H9 (cell line): ENCODE measurements at regions not wholly inside any gene's neighbourhood (a gene's known extent, or its start where the extent isn't known, plus 50 kb on each side); places are given as distances from the start of the nearest gene placed in this dataset.

ENCODE experiments used
- DNase-seq: peaks from one replicate; pipeline ENCODE4 v3.0.0-alpha.2; 2017
- H2AFZ ChIP-seq: one replicate; pipeline ENCODE4 v1.6.1; 2013; ENCODE audit warnings: mild to moderate bottlenecking, low read length, control low read depth, moderate library complexity
- H2AK5ac ChIP-seq: 2 replicates; pipeline ENCODE4 v1.6.1; 2013; ENCODE audit warnings: low read length, control low read depth, mixed read lengths; ENCODE audit not compliant: insufficient read length
- H2BK120ac ChIP-seq: one replicate; pipeline ENCODE4 v1.6.1; 2013; ENCODE audit warnings: low read depth, mild to moderate bottlenecking, low read length, control low read depth, inconsistent platforms; ENCODE audit not compliant: poor library complexity, severe bottlenecking
- H2BK12ac ChIP-seq: 2 replicates; pipeline ENCODE4 v1.6.1; 2013; ENCODE audit warnings: low read length, control low read depth, mixed read lengths, low read depth; ENCODE audit not compliant: insufficient read length
- H2BK15ac ChIP-seq: 2 replicates; pipeline ENCODE4 v1.6.1; 2013; ENCODE audit warnings: low read depth, low read length, control low read depth
- H2BK20ac ChIP-seq: one replicate; pipeline ENCODE4 v1.6.1; 2013; ENCODE audit warnings: low read depth, mild to moderate bottlenecking, low read length, control low read depth, inconsistent platforms; ENCODE audit not compliant: poor library complexity, severe bottlenecking
- H2BK5ac ChIP-seq: 2 replicates; pipeline ENCODE4 v1.6.1; 2013; ENCODE audit warnings: low read length, control low read depth, mixed read lengths; ENCODE audit not compliant: insufficient read length
- H3K14ac ChIP-seq: 2 replicates; pipeline ENCODE4 v1.6.1; 2013; ENCODE audit warnings: low read length, control low read depth; ENCODE audit not compliant: insufficient read depth
- H3K18ac ChIP-seq: 2 replicates; pipeline ENCODE4 v1.6.1; 2013; ENCODE audit warnings: low read depth, mild to moderate bottlenecking, mixed read lengths, low read length, control low read depth; ENCODE audit not compliant: insufficient read length
- H3K23ac ChIP-seq: 2 replicates; pipeline ENCODE4 v1.6.1; 2013; ENCODE audit warnings: low read length, control low read depth, mixed read lengths, low read depth; ENCODE audit not compliant: insufficient read length
- H3K23me2 ChIP-seq: 2 replicates; pipeline ENCODE4 v1.6.1; 2013; ENCODE audit warnings: low read depth, mild to moderate bottlenecking, mixed read lengths, low read length, control low read depth; ENCODE audit not compliant: insufficient read length, poor library complexity, severe bottlenecking
- H3K27ac ChIP-seq: 2 replicates; pipeline ENCODE4 v1.5.1; 2013; ENCODE audit warnings: low read length, control low read depth, mixed read lengths, low read depth; ENCODE audit not compliant: insufficient read length
- H3K27me3 ChIP-seq: 2 replicates; pipeline ENCODE4 v1.6.1; 2013; ENCODE audit warnings: low read length, control low read depth, inconsistent platforms; ENCODE audit not compliant: insufficient read depth
- H3K4ac ChIP-seq: 2 replicates; pipeline ENCODE4 v1.6.1; 2013; ENCODE audit warnings: low read depth, mild to moderate bottlenecking, control low read depth, inconsistent platforms, low read length, moderate library complexity
- H3K4me1 ChIP-seq: 2 replicates; pipeline ENCODE4 v1.6.1; 2013; ENCODE audit warnings: low read length, control low read depth, inconsistent platforms; ENCODE audit not compliant: insufficient read depth
- H3K4me2 ChIP-seq: 2 replicates; pipeline ENCODE4 v1.6.1; 2013; ENCODE audit warnings: low read length, control low read depth, mixed read lengths; ENCODE audit not compliant: insufficient read length, insufficient read depth
- H3K56ac ChIP-seq: 2 replicates; pipeline ENCODE4 v1.6.1; 2013; ENCODE audit warnings: low read depth, mild to moderate bottlenecking, mixed read lengths, low read length, control low read depth; ENCODE audit not compliant: insufficient read length
- H3K79me1 ChIP-seq: 2 replicates; pipeline ENCODE4 v1.6.1; 2013; ENCODE audit warnings: low read depth, mild to moderate bottlenecking, moderate library complexity, low read length, control low read depth, inconsistent platforms; ENCODE audit not compliant: insufficient read depth, poor library complexity, severe bottlenecking
- H3K79me2 ChIP-seq: 2 replicates; pipeline ENCODE4 v1.6.1; 2013; ENCODE audit warnings: low read length, control low read depth, inconsistent platforms; ENCODE audit not compliant: insufficient read depth
- H3K9ac ChIP-seq: 2 replicates; pipeline ENCODE4 v1.6.1; 2013; ENCODE audit warnings: low read length, control low read depth, mixed read lengths; ENCODE audit not compliant: insufficient read length; ENCODE audit errors: extremely low read depth
- H3K9me3 ChIP-seq: one replicate; pipeline ENCODE4 v1.6.1; 2013; ENCODE audit warnings: low read depth, low read length, inconsistent platforms; ENCODE audit not compliant: control insufficient read depth
- H3T11ph ChIP-seq: one replicate; pipeline ENCODE4 v1.6.1; 2013; ENCODE audit warnings: mild to moderate bottlenecking, low read length, control low read depth, inconsistent platforms
- H4K20me1 ChIP-seq: one replicate; pipeline ENCODE4 v1.6.1; 2013; ENCODE audit not compliant: control insufficient read depth, insufficient read length, insufficient read depth
- H4K5ac ChIP-seq: 2 replicates; pipeline ENCODE4 v1.6.1; 2013; ENCODE audit warnings: low read depth, mild to moderate bottlenecking, mixed read lengths, low read length, control low read depth; ENCODE audit not compliant: insufficient read length
- H4K8ac ChIP-seq: replicated peaks from 2 replicates; pipeline ENCODE4 v1.6.1; 2013; ENCODE audit warnings: low read length, control low read depth, mixed read lengths, low read depth; ENCODE audit not compliant: insufficient read length
- H4K91ac ChIP-seq: 2 replicates; pipeline ENCODE4 v1.6.1; 2013; ENCODE audit warnings: low read depth, mild to moderate bottlenecking, moderate library complexity, mixed read lengths, low read length, control low read depth; ENCODE audit not compliant: insufficient read length
- H3K27ac Mint-ChIP-seq, 3 experiments: 2 replicates in 2 of 3; 3 replicates in 1 of 3; pipeline ENCODE4 v1.8.0; 2020 to 2021; ENCODE audit warnings: mixed read lengths in 3 of 3, mild to moderate bottlenecking in 1 of 3, moderate library complexity in 1 of 3
- H3K27me3 Mint-ChIP-seq: 2 replicates; pipeline ENCODE4 v1.8.0; 2021; ENCODE audit warnings: low read depth, mild to moderate bottlenecking, moderate library complexity, mixed read lengths
- H3K36me3 Mint-ChIP-seq, 3 experiments: 2 replicates in 2 of 3; 3 replicates in 1 of 3; pipeline ENCODE4 v1.8.0; 2020 to 2021; ENCODE audit warnings: low read depth in 3 of 3, mixed read lengths in 3 of 3; ENCODE audit not compliant: insufficient read depth in 1 of 3
- H3K4me1 Mint-ChIP-seq, 2 experiments: 2 replicates each; pipeline ENCODE4 v1.8.0; 2020; ENCODE audit warnings: mixed read lengths in 2 of 2
- H3K4me3 Mint-ChIP-seq, 2 experiments: 2 replicates in 1 of 2; 3 replicates in 1 of 2; pipeline ENCODE4 v1.8.0; 2020 to 2021; ENCODE audit warnings: mild to moderate bottlenecking in 2 of 2, mixed read lengths in 2 of 2, moderate library complexity in 1 of 2
- H3K9me3 Mint-ChIP-seq, 2 experiments: 2 replicates in 1 of 2; 3 replicates in 1 of 2; pipeline ENCODE4 v1.8.0; 2020; ENCODE audit warnings: mild to moderate bottlenecking in 2 of 2, mixed read lengths in 2 of 2, moderate library complexity in 1 of 2
- CTCF ChIP-seq: fragments of 200-600 bp; sonication (generic); conservative IDR thresholded peaks from 3 replicates; pipeline ENCODE4 v1.8.0; 2021; ENCODE audit warnings: antibody characterized with exemption, mild to moderate bottlenecking
- WGBS: extraction: QIAGEN DNeasy Blood & Tissue Kit; methylation state at CpG from one replicate; pipeline ENCODE4 v1.1.7; 2013; ENCODE audit warnings: missing lambda C conversion rate, low lambda C conversion rate, mixed read lengths; ENCODE audit not compliant: insufficient read length; ENCODE audit errors: extremely low coverage; 5-methylcytosine and 5-hydroxymethylcytosine counted together

GRCh38 chr7:53604201-53604600, 568.8 kb downstream of the POM121L12 start:
- H3K9me3 ChIP-seq: no peaks in the 10 kb centered on the region
- peak overlapping the region; percentile 49 for H3K27ac ChIP-seq
- no peak overlapping the region for H3T11ph ChIP-seq
- no peak overlapping the region for H3K23ac ChIP-seq
- no peak overlapping the region for H3K4ac ChIP-seq
- no peak overlapping the region for H2BK15ac ChIP-seq
- no peak overlapping the region for H2AK5ac ChIP-seq
- no peaks in the 10 kb centered on the region for H3K27me3 ChIP-seq
- H2BK120ac ChIP-seq: no peak overlapping the region
- no peak overlapping the region; a peak in 1 of 7 replicates for H3K27ac Mint-ChIP-seq
- no peak overlapping the region for H2BK5ac ChIP-seq
- no peak overlapping the region for H3K56ac ChIP-seq
- no peaks in the 10 kb centered on the region for H3K23me2 ChIP-seq
- H3K9ac ChIP-seq: no peak overlapping the region
- H4K5ac ChIP-seq: no peak overlapping the region
- no peak overlapping the region for H4K8ac ChIP-seq
- peaks cover 6% of the 10 kb centered on the region; the same call in 1 of the 2 replicates for H3K4me1 ChIP-seq
- no peak overlapping the region for H3K4me2 ChIP-seq
- H3K4me3 Mint-ChIP-seq: no peak overlapping the region
- H3K18ac ChIP-seq: no peak overlapping the region
- H3K79me1 ChIP-seq: no peaks in the 10 kb centered on the region
- no peak overlapping the region for H4K91ac ChIP-seq
- no peak overlapping the region for H2BK20ac ChIP-seq
- H2AFZ ChIP-seq: no peak overlapping the region
- no peaks in the 10 kb centered on the region for H3K27me3 Mint-ChIP-seq
- H3K4me1 Mint-ChIP-seq: peaks cover 7 to 9% of the 10 kb centered on the region in 2 experiments
- H4K20me1 ChIP-seq: no peaks in the 10 kb centered on the region
- no CpG with 5 or more reads among the region's 6 CpGs for WGBS
- no peak for DNase-seq
- peaks cover 0 to 2% (median 0%) of the 10 kb centered on the region in 3 experiments; a peak in 1 of 7 replicates for H3K36me3 Mint-ChIP-seq
- H3K79me2 ChIP-seq: no peaks in the 10 kb centered on the region
- H2BK12ac ChIP-seq: no peak overlapping the region
- no peak overlapping the region for H3K14ac ChIP-seq
- TF ChIP-seq CTCF: no peak
- H3K9me3 Mint-ChIP-seq: peaks cover 0 to 2% of the 10 kb centered on the region in 2 experiments; a peak in 1 of 5 replicates
